GM10266 (cell line): ENCODE measurements at regions not wholly inside any gene's neighbourhood (a gene's known extent, or its start where the extent isn't known, plus 50 kb on each side); places are given as distances from the start of the nearest gene placed in this dataset.

Experiments
- DNase-seq: peaks from one replicate; pipeline ENCODE4 v3.0.0; 2012; ENCODE audit errors: extremely low spot score
- TF ChIP-seq, protein P1 (sequence below): IDR thresholded peaks from 2 replicates; pipeline ENCODE4 v1.5.1; 2012; ENCODE audit warnings: mild to moderate bottlenecking, low read depth; ENCODE audit not compliant: control insufficient read depth, insufficient read depth; ENCODE audit errors: missing control alignments

DNA sequence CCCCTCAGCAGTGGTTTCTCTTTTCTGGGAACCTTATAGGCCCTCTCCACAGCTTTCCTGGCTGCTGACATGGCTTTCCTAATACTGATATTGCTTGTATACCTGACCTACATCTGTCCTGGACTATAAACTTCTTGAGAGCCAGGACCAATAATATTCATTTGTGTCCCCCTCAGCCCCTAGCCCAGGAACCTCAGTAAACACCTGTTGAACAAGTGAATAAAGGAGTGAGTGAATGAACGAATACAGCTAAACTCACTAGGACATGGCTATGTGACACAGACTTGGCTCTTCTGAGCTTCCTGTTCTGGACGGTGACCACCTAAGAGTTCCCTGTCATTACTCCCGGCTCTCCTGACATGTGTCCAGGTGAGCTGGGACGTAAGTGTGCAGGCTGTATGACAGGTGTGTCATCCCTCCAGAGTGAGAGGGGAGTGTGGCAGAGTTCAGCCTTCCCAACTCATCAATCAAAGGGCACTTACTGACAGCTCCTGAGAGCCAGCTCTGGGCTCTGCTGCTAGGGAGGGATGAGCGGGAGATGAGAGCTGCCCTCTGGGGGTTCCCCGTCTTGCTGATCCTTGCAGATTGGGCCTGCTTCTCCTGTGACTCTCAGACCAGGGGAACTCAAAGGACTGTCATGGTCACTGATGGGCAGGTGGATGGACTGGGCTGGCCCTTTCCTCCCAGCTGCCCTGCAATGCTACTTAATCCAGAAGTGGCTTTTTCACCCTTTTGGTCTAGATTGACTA, 84.5 kb downstream of the HIF1AN start:
- TF ChIP-seq, protein P1, sequence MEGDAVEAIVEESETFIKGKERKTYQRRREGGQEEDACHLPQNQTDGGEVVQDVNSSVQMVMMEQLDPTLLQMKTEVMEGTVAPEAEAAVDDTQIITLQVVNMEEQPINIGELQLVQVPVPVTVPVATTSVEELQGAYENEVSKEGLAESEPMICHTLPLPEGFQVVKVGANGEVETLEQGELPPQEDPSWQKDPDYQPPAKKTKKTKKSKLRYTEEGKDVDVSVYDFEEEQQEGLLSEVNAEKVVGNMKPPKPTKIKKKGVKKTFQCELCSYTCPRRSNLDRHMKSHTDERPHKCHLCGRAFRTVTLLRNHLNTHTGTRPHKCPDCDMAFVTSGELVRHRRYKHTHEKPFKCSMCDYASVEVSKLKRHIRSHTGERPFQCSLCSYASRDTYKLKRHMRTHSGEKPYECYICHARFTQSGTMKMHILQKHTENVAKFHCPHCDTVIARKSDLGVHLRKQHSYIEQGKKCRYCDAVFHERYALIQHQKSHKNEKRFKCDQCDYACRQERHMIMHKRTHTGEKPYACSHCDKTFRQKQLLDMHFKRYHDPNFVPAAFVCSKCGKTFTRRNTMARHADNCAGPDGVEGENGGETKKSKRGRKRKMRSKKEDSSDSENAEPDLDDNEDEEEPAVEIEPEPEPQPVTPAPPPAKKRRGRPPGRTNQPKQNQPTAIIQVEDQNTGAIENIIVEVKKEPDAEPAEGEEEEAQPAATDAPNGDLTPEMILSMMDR, result no peak
- DNase-seq, result no peak

DNA sequence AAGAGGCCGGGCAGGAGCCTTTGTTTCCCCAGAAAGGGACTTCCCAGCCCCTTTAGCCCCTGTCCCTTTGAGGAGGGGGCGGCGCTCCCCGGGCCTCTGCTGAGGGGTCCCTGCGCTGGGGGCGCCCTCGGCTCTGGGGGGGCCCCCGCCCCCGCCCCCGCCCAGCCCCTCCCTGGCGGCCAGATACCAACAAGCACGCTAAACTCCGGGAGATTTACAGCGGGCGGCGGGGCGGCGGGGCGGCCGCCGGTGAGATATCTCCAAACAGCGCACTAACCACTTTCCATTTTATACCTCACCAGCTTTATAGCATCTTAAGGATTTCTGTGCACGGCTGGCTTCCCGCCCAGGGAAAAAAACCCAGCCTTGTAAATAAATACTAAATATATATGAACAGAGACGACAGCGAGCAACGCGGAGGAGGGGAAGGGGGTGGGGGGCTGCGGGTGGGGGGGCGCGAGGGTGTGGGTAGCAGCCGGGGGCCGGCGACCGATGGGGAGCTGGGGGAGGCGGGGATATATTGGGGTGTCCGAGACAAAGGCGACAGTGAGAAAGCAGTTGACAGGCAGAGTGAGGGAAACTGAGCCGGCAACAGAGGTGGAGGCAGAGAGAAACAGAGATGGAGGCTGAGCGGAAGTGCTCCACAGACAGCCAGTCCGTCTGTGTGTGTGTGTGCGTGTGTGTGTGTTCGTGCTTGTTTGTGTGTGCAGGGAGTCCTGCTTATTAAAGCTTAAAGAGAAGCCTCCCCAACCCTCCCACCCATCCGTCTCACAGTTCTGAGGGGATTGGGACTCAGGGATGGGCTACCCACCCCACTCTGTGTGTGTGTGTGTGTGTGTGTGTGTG, 85.8 kb downstream of the HIF1AN start:
- TF ChIP-seq, protein P1, result no peak

DNA sequence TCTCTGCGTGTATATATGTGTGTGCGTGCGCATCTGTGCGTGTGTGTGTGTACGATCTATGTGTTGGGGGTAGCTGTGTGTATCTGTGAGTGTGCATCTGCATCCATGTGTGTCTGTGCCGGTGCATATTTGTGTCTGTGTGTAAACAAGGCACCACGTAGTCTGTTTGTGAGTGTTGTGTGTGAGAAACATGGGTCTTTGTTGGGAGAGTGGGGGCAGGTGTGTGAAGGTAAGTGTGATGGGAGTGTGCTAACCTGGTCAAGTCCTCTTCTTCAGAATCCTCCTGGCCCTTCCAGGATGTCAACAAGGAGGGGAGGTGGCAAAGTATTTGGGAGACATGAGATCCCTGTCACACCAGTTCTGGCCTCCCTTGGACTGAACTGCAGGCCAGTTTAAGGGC, 87.2 kb downstream of the HIF1AN start:
- TF ChIP-seq, protein P1, result no peak
- no peak for DNase-seq

More for the DNA sequence above, 85.8 kb downstream of the HIF1AN start:
- DNase-seq, result no peak

DNA sequence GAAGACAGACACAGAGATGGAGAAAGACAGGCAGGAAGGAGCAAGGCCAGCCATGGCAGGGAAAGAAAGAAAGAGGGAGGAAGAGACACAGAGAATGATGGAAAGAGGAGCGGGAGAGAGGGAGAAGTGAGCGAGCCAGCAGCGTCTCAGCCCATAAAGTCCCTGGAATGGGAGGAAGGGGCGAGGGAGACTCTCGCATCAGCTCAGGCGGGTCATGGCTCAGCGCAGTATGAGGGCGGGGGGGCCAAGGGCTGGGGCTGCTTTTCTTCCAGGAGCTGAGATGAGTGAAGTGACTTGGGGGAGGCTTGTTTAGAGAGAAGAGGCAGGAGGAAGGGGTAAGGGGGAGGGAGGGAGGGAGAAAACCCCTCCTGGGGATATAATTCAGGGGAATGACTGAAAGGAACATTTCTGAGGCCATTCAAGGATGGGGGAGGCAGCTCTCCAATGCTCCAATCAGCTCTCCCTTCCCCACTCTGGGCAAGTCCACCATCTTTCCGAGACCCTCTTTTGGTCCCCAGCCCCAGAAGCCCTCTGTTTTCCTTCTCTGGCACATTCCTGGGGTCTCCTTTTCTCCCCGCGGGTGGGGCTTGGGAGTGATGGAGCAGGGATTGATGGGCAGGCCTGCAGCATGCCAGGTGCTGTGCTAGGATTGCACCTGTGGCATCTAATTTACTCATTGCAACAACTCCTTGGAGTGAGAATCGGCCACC, 87.9 kb downstream of the HIF1AN start:
- no peak for DNase-seq
- TF ChIP-seq, protein P1, result no peak

DNA sequence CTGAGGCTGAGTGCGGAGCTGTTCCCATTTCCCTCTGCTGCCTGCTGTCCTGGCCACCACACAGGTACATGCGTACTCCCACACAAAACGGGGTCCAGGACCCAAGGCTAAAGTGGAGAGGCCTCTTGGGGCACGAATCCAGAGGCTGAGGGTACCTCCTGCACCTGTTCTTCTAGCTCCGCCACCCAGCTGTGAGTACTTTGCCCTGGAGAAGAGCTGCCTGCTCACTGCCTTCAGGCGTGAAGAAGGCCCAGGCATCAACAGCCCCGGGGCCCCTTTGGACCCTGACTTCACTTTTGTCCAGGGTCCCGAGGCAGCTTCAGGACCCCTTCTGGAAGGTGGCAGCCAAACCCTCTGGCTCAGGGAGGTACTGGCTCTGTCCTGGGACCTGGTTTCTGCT, 88.6 kb downstream of the HIF1AN start:
- TF ChIP-seq, protein P1, result no peak
- no peak for DNase-seq

DNA sequence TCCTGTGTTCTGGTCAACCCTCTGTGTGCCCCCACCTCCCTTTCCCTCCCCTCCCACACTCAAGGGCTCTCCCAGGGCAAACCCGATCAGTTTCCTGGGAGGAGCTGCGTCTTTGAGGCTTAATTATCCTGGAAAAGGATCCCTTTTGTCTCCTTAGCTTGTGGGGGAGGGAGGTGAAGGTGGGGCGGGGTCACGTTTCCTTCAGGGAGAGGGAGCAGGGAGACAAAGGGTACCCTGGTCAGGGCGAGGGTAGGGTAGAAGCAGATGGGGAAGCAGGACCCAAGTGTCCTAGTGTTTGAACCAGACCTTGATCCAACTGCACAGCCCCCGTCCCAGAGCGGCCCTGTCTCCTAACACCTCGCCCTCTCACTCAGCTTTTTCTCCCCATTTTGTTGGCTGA, 90.1 kb downstream of the HIF1AN start:
- DNase-seq, result no peak
- TF ChIP-seq, protein P1, result no peak
